C1 segment of cervical spinal cord (tissue), 14 donors: ENCODE measurements at regions not wholly inside any gene's neighbourhood (a gene's known extent, or its start where the extent isn't known, plus 50 kb on each side); places are given as distances from the start of the nearest gene placed in this dataset.
"Not testable (repeated sequence)": the region's sequence is repeated elsewhere in the genome, so short reads cannot be mapped to it uniquely, and the experiment has no call there.

Source experiments
- DNase-seq, 14 donors: peaks; one replicate each; lab custom pipeline; 2025; lab: John Stamatoyannopoulos, UW

GRCh38 chr2:146720170-146720569 is 1124.7 kb upstream of the ACVR2A start:
- DNase-seq = no peak

- no peak for DNase-seq
These were observed 1128.2 kb upstream of the ACVR2A start for GRCh38 chr2:146716591-146716990.

- no peak for DNase-seq
These were observed 1135.8 kb upstream of the ACVR2A start for GRCh38 chr2:146709004-146709403.

GRCh38 chr2:146701183-146701582 is 1143.6 kb upstream of the ACVR2A start:
- no peak for DNase-seq

DNA sequence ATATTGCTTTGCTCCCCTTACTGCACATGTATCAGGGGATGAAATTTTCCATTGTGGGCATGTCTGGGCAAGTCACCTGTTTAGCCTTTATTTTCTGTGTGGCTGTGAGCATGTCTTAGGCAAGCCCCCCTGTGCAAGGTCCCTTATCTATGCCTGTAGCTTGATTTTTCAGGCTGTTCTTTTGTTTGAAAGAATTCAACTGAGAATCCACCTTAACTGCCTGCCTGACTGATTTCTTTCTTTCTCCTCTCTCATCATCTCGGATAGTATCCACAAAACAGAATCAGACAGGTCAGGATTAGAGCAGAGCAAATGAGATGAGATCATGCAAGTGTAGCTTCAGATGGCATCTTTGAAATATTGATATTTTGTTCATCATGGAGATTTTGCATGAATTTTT is 1147.5 kb upstream of the ACVR2A start:
- DNase-seq = no peak

DNA sequence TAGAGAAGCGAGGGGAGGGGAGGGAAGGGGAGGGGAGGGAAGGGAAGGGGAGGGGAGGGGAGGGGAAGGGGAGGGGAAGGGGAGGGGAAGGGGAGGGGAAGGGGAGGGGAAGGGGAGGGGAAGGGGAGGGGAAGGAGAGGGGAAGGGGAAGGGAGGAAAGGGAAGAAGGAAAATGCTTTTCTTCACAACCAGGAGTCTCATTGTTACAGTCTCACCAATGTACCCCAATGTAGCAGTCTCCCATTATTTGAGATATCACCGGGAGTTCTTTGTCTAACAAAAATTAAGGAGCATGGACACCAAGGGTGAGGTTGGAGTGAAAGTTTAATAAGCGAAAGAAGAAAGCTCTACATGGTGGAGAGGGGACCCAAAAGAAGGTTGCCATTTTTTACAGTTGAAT is 1148.0 kb upstream of the ACVR2A start:
- DNase-seq = not testable (repeated sequence)

DNA sequence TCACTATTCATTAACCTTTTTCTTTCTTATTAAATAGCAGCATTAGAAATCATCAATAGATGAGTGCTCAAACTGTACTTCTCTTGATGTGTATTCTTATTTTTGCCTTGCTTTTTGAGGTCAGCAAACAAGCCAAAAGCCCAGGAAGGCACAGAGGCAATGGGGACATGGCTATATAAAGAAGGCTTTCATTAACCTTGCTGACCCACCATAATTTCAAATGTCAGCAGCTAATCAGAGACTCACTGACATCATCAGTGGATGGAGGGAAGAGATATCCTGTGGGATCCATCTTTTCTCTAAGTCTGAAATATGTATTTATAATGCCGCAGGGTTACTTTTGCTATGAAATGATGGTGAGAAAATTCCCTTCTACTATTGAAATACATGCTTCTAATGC is 1162.8 kb upstream of the ACVR2A start:
- no peak for DNase-seq

DNA sequence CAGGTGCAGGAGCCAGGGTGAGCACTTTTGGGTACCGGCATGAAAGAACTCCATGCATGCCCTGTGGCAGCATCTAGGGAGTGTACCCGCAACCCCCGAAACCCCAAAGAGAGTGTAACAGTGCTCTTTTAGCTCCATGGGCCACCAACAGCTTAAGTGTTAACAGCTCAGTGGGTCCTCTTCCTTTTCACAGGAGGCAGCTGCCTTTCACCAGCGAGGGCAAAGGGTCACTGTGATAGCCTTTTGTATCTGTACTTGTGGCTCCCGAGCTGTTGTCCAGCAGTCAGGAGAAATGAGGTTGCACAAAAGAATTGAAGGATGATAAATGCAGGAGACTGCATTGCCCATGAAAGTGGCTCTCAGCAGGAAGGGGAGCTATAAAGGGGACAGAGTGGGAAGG is 1166.3 kb upstream of the ACVR2A start:
- no peak for DNase-seq

DNA sequence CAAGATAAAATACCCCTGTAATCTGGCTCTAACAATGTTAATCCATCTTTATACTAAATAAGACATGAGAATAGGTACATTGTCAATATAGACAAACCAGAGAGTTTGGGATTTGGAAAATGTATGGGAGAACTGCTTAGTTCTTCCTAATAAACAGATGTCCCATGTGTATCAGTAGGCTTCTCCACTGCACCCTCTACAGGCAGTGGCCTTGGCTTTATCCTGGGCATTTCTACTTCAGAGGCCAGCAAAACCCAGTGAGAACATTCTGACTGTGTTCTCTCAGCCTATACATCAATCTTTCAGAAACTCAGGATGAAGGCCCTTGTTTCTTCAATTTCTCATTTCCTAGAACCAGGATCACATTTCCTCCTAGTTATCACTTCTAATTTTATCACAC is 1167.5 kb upstream of the ACVR2A start:
- DNase-seq = no peak

- DNase-seq = no peak
These were observed 1175.1 kb upstream of the ACVR2A start for GRCh38 chr2:146669735-146670134.

GRCh38 chr2:146666340-146666739 is 1178.5 kb upstream of the ACVR2A start:
- no peak for DNase-seq

DNA sequence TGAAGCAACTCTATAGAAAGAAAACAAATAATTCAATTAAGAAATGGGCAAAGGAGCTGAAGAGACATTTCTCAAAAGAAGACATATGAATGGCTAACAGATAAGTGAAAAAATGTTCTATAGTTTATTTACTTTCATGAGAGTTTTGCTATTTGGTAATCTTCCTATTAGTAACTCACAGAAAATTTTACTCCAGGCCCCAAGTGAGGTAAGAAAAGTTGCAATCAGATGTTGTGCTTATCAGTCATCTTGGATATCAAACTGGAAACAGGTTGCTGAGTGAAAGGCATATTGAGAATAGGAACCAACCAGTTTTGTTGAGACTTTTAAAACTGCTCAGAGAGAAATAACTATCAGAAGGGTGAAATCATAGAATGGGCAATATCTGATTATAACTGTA is 1179.0 kb upstream of the ACVR2A start:
- DNase-seq = no peak

GRCh38 chr2:146661473-146662096 is 1183.2 kb upstream of the ACVR2A start:
- DNase-seq = no peak

GRCh38 chr2:146659976-146660375 is 1184.9 kb upstream of the ACVR2A start:
- DNase-seq = no peak

GRCh38 chr2:146652311-146652710 is 1192.5 kb upstream of the ACVR2A start:
- no peak for DNase-seq

DNA sequence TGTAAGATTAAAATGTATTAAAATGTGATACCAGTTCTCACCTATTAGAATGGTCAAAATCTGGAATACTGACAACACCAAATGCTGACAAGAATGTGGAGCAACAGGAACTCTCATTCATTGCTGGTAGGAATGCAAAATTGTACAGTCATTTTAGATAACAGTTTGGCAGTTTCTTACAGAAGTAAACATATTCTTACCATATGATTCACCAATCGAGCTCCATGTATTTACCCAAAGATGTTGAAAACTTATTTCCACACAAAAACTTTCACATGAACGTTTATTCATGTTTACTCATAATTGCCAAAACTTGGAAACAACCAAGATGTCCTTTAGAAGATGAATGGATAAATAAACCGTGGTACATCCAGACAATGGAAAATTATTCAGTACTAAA is 1193.5 kb upstream of the ACVR2A start:
- no peak for DNase-seq

GRCh38 chr2:146642066-146642465 is 1202.8 kb upstream of the ACVR2A start:
- no peak for DNase-seq

- DNase-seq = no peak
These were observed 1210.4 kb upstream of the ACVR2A start for GRCh38 chr2:146634230-146635097.

DNA sequence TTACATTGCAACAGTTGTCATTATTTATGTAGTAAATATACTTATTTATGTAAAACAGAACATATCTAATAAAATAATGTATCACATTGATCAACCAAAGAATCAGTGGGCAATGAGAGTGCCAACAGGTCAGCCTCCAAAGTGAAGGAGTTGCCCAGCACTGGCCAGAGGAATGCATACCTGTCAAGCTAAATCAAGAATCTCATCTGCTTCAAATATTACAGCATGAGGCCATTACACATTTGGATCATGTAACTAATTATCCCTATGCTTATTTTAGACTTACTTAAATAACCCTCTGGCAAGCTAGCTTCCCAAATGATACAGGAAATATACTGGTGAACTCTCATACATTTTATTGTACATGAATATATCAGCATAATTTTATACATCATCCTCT is 1211.7 kb upstream of the ACVR2A start:
- no peak for DNase-seq

DNA sequence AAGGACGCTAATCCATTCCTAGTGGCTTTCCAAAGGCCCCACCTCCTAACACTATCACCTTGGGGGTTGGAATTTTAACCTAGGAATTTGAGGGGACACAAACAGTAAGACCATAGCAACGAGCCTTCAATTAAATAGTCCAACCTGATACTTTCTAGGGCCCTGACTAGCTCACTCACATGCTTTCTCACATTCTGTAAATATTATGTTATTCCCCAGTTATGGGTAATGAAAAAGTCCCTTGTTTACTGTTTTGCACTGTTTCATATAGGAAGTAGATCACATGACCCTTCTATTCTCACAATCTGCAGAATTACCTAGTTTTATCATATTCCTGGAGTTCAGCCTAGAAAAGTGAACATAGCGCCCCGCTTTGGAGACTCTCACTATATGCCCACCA is 1212.1 kb upstream of the ACVR2A start:
- DNase-seq = no peak

DNA sequence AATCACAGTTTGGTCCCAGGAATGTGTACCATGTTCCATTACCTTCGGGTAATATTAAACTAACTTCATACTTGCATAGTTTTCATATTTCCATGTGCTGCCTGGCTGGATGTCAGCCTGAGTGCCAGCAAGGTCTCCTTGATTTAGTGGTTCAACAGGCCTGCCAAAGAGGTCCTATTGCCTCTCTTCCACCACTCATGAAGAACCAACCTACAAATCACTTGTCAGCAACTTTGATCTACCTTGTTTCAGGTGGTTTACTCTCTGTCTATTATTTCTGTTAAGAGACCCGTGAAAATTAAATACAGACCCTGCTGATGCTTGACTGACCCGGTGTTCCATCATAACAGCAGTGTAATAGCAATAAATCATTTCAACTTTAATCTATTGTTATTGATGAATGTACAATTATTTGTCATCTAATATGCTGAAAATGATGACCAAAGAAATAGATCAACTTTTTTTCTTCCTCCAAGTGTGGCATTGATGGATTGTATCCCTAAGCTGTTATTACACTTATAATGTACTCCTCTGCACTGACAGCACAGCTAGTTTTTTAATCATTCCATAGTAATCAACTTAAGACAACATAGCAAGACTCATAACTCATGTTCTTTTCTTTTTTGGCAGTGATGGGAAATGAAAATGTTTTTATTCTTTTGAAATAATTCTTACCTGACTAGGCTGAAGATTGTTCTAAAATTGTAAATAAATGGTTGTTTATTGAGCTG is 1220.2 kb upstream of the ACVR2A start:
- DNase-seq = no peak

DNA sequence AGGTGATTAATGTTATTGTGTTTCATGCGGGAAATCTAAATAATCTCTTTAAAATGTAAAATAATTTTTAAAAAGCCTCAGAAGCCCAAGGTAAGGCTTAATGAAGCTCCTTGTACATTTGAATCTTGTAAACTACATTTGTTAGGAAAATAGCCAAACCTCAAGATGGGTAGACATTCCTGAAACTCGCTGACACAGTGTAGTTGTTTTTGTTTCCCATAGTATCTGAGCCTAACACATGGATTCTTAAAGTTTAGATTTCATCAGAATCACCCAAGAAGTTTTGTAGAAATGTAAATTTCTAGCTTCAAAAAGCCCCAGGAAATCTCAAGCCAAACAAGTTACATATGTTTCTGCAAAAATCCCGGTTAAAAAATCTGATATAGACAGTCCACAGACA is 1221.1 kb upstream of the ACVR2A start:
- no peak for DNase-seq

GRCh38 chr2:146621656-146622055 is 1223.2 kb upstream of the ACVR2A start:
- DNase-seq = no peak
